B cell (primary cell): ENCODE measurements at regions not wholly inside any gene's neighbourhood (a gene's known extent, or its start where the extent isn't known, plus 50 kb on each side); places are given as distances from the start of the nearest gene placed in this dataset.

Experiments used
- ATAC-seq: fragments of 200-7000 bp; cut with Tn5 transposase; one replicate; pipeline ENCODE4 v1.10.0; 2021; ENCODE audit warnings: low read depth, mild to moderate bottlenecking, moderate number of reproducible peaks, moderate library complexity
- CTCF ChIA-PET: fragments of 350-600 bp; sonication (Branson Sonifier 250); formaldehyde crosslinking; loops from one replicate; lab custom pipeline; 2021; ENCODE audit warnings: antibody characterized with exemption, inconsistent platforms; lab: Charles Lee
- POLR2A ChIA-PET: fragments of 350-600 bp; sonication (Branson Sonifier 250); formaldehyde crosslinking; loops from one replicate; lab custom pipeline; 2021; ENCODE audit warnings: antibody characterized with exemption; lab: Charles Lee
- DNase-seq: peaks from one replicate; pipeline ENCODE4 v3.0.0; 2013
- H2AFZ ChIP-seq: 2 replicates; pipeline ENCODE4 v1.6.1; 2012; ENCODE audit warnings: mild to moderate bottlenecking, low read depth, low read length; ENCODE audit not compliant: insufficient read depth, poor library complexity, severe bottlenecking
- H3K27ac ChIP-seq, 2 donors: 1 replicate in 1 of 2; 2 replicates in 1 of 2; pipeline ENCODE4 v1.5.1; 2012 to 2013; ENCODE audit warnings: low read length in 2 of 2, mild to moderate bottlenecking in 2 of 2, moderate library complexity in 1 of 2
- H3K27me3 ChIP-seq, 4 experiments: fragments of 200-600 bp in 1 of 4; sonication (generic) in 1 of 4; replicated peaks in 1 of 4; 1 replicate in 2 of 4; 2 replicates in 2 of 4; pipeline versions ENCODE4 v1.6.1 to v1.7.0; 2013 to 2016; ENCODE audit warnings: low read length in 3 of 4, mild to moderate bottlenecking in 2 of 4, mixed read lengths in 1 of 4, moderate library complexity in 1 of 4; ENCODE audit not compliant: insufficient read depth in 4 of 4, control insufficient read depth in 3 of 4; ENCODE audit errors: control extremely low read depth in 1 of 4
- H3K36me3 ChIP-seq, 2 experiments: replicated peaks in 1 of 2; 1 replicate in 1 of 2; 2 replicates in 1 of 2; pipeline versions ENCODE4 v1.6.1 to v1.7.1; 2013; ENCODE audit warnings: low read length in 1 of 2; ENCODE audit not compliant: insufficient read depth in 2 of 2, control insufficient read depth in 1 of 2; ENCODE audit errors: control extremely low read depth in 1 of 2, extremely low read depth in 1 of 2
- H3K4me1 ChIP-seq, 2 donors: fragments of 200-600 bp in 1 of 2; sonication (generic) in 1 of 2; 1 replicate in 1 of 2; 2 replicates in 1 of 2; pipeline versions ENCODE4 v1.5.1 to v1.6.1; 2013 to 2017; ENCODE audit warnings: low read length in 2 of 2; ENCODE audit not compliant: control insufficient read depth in 2 of 2, insufficient read depth in 2 of 2
- H3K4me2 ChIP-seq: replicated peaks from 2 replicates; pipeline ENCODE3; 2012; ENCODE audit warnings: mild to moderate bottlenecking, low read depth, low read length; ENCODE audit not compliant: poor library complexity, severe bottlenecking
- H3K4me3 ChIP-seq, 5 experiments: fragments of 200-600 bp in 1 of 5; sonication (generic) in 1 of 5; 1 replicate in 3 of 5; 2 replicates in 2 of 5; pipeline versions ENCODE4 v1.5.1 to v1.7.0; 2011 to 2016; ENCODE audit warnings: low read length in 4 of 5, mild to moderate bottlenecking in 4 of 5, low read depth in 2 of 5, control low read depth in 1 of 5, moderate library complexity in 1 of 5; ENCODE audit not compliant: insufficient read depth in 1 of 5; ENCODE audit errors: control extremely low read depth in 1 of 5, extremely low read depth in 1 of 5
- H3K79me2 ChIP-seq: fragments of 200-600 bp; sonication (generic); one replicate; pipeline ENCODE4 v1.6.0; 2016; ENCODE audit warnings: low read length; ENCODE audit not compliant: control insufficient read depth, insufficient read depth
- H3K9ac ChIP-seq: fragments of 200-600 bp; sonication (generic); 2 replicates; pipeline ENCODE4 v1.6.1; 2017; ENCODE audit warnings: mild to moderate bottlenecking, low read length, moderate library complexity
- H3K9me3 ChIP-seq, 3 donors: one replicate each; pipeline versions ENCODE4 v1.6.1 to v1.7.1; 2013; ENCODE audit warnings: low read length in 2 of 3; ENCODE audit not compliant: control insufficient read depth in 2 of 3, insufficient read depth in 1 of 3; ENCODE audit errors: control extremely low read depth in 1 of 3
- H4K20me1 ChIP-seq: 2 replicates; pipeline ENCODE4 v1.6.0; 2012; ENCODE audit warnings: mild to moderate bottlenecking, low read length; ENCODE audit not compliant: insufficient read depth, control insufficient read depth, poor library complexity, severe bottlenecking
- H3K27ac Mint-ChIP-seq: one replicate; pipeline ENCODE4 v1.8.0; 2021; ENCODE audit warnings: mixed read lengths
- H3K27me3 Mint-ChIP-seq: one replicate; pipeline ENCODE4 v1.8.0; 2021; ENCODE audit warnings: mixed read lengths
- H3K4me1 Mint-ChIP-seq: one replicate; pipeline ENCODE4 v1.8.0; 2021; ENCODE audit warnings: mixed read lengths
- H3K4me3 Mint-ChIP-seq: one replicate; pipeline ENCODE4 v1.8.0; 2021; ENCODE audit warnings: mixed read lengths
- H3K9me3 Mint-ChIP-seq: one replicate; pipeline ENCODE4 v1.8.0; 2022; ENCODE audit warnings: mixed read lengths; ENCODE audit not compliant: insufficient read depth
- EZH2 ChIP-seq: IDR thresholded peaks from 2 replicates; pipeline ENCODE4 v1.6.1; 2012; ENCODE audit warnings: borderline replicate concordance, low read depth, mild to moderate bottlenecking, moderate library complexity, low read length; ENCODE audit not compliant: insufficient read depth, poor library complexity, severe bottlenecking
- WGBS: methylation state at CpG from one replicate; pipeline ENCODE4 v1.1.5; 2013; ENCODE audit warnings: missing lambda C conversion rate; ENCODE audit not compliant: insufficient coverage; 5-methylcytosine and 5-hydroxymethylcytosine counted together
- intact Hi-C: fragments of 100-400 bp; cut with micrococcal nuclease; formaldehyde crosslinking; loops from one replicate; pipeline ENCODE4 v1.10.0; 2022
- TF ChIP-seq, protein P1 (sequence below): fragments of 200-600 bp; IDR thresholded peaks from one replicate; pipeline ENCODE4 v1.8.0; 2022; ENCODE audit warnings: antibody characterized with exemption, mild to moderate bottlenecking

DNA sequence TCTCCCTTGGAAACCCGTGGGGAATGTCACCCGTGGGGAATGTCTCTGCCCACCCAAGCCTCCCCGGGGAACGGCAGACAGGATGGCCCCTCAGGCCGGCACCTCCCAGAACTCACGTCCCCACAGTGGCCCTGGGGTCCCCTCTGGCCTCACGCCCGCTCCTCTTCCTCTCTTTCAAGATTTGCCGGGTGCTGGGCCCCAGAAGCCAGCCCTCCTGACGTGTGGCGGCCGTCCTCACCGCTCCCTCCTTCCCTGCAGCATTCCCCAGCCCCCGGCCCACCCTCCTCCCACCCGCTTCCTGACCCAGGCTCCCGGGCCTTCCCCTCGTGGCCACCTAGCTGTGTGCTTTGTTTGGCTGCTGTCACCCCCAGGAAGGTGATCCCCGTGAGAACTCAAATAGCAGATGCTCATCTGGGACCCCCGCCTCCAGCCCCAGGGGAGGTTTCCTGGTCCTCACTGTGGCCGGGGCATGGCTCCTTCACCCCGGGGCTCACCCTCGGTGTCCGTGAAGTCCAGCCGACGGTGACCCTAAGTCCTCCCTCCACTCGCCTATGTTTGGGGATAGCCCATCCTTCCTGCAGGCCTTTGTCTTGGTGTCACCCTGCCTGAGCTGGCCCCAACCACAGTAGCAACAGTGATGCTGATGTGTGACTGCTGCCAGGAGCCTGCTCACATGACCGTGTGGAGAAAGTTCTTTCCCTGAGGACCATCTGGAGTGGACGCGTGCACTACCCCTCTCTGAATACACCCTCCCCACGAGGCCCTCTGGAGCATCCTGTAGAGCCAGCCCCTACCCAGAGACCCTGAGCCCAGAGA is 163.3 kb upstream of the IER5L start:
- no peak for TF ChIP-seq EZH2
- TF ChIP-seq, protein P1, sequence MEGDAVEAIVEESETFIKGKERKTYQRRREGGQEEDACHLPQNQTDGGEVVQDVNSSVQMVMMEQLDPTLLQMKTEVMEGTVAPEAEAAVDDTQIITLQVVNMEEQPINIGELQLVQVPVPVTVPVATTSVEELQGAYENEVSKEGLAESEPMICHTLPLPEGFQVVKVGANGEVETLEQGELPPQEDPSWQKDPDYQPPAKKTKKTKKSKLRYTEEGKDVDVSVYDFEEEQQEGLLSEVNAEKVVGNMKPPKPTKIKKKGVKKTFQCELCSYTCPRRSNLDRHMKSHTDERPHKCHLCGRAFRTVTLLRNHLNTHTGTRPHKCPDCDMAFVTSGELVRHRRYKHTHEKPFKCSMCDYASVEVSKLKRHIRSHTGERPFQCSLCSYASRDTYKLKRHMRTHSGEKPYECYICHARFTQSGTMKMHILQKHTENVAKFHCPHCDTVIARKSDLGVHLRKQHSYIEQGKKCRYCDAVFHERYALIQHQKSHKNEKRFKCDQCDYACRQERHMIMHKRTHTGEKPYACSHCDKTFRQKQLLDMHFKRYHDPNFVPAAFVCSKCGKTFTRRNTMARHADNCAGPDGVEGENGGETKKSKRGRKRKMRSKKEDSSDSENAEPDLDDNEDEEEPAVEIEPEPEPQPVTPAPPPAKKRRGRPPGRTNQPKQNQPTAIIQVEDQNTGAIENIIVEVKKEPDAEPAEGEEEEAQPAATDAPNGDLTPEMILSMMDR, result no peak
- H2AFZ ChIP-seq, result no peak overlapping the region
- no peak overlapping the region for H3K27ac Mint-ChIP-seq
- no peak for DNase-seq
- H3K4me1 Mint-ChIP-seq, result peaks cover 8% of the 10 kb centered on the region
- no peak overlapping the region for H3K4me3 ChIP-seq
- WGBS, result 82% methylated on average over 25 of the region's 30 CpGs
- H3K9ac ChIP-seq, result no peak overlapping the region
- ATAC-seq, result no peak
- no peaks in the 10 kb centered on the region for H3K36me3 ChIP-seq
- no peaks in the 10 kb centered on the region for H3K79me2 ChIP-seq
- H4K20me1 ChIP-seq, result no peaks in the 10 kb centered on the region
- H3K4me1 ChIP-seq, result peaks cover 8 to 9% of the 10 kb centered on the region in 2 donors
- ChIA-PET CTCF (no interaction called here), POLR2A (no interaction called here)
- peaks cover 0 to 15% (median 0%) of the 10 kb centered on the region in 3 donors for H3K9me3 ChIP-seq
- H3K27me3 ChIP-seq, result peaks cover 0 to 17% (median 5%) of the 10 kb centered on the region in 4 experiments
- no peak overlapping the region for H3K27ac ChIP-seq
- no peak overlapping the region for H3K4me3 Mint-ChIP-seq
- H3K27me3 Mint-ChIP-seq, result peaks cover 10% of the 10 kb centered on the region
- no peak overlapping the region for H3K4me2 ChIP-seq
- H3K9me3 Mint-ChIP-seq, result no peaks in the 10 kb centered on the region
- intact Hi-C loops, result no loop called here

DNA sequence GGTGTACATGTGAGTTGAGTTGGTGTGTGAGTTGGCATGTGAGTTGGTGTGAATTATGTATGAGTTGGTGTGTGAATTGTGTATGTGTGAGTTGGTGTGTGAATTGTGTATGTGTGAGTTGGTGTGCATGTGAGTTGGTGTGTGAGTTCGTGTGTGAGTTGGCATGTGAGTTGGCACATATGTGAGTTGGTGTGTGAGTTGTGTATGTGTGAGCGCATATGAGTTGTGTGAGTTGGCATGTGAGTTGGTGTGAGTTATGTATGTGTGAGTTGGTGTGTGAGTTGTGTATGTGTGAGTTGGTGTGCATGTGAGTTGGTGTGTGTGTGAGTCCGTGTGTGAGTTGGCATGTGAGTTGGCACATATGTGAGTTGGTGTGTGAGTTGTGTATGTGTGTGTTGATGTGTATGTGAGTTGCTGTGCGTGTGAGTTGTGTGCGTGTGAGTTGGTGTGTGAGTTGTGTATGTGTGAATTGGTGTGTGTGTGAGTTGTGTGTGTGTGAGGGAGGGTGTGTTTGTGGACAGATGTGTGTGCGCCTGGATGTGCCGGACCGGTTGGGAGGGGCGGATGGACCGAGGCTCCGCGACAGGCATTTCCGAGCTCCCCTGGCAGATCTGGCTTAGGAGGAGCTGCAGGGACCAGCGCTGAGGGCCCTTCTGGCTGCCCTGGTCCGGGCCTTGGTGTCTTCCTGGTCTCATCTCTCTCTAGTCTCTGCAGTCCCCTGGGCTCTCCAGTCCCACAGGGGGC is 162.5 kb upstream of the IER5L start:
- WGBS, result 94% methylated on average over 15 of the region's 15 CpGs
- H3K79me2 ChIP-seq, result no peaks in the 10 kb centered on the region
- Mint-ChIP-seq H3K9me3 (no peaks in the 10 kb centered on the region), H3K4me1 (peaks cover 13% of the 10 kb centered on the region), H3K27ac (no peak overlapping the region), H3K4me3 (no peak overlapping the region), H3K27me3 (peaks cover 16% of the 10 kb centered on the region)
- ChIA-PET CTCF (no interaction called here), POLR2A (no interaction called here)
- no peak overlapping the region for H3K4me3 ChIP-seq
- H3K4me1 ChIP-seq, result peaks cover 16% of the 10 kb centered on the region in 2 donors
- H3K4me2 ChIP-seq, result no peak overlapping the region
- no peak for ATAC-seq
- no peak for TF ChIP-seq EZH2
- TF ChIP-seq, protein P1, result no peak
- H3K9me3 ChIP-seq, result peaks cover 0 to 19% (median 0%) of the 10 kb centered on the region in 3 donors
- H3K36me3 ChIP-seq, result no peaks in the 10 kb centered on the region
- intact Hi-C loops, result no loop called here
- peaks cover 0 to 25% (median 8%) of the 10 kb centered on the region in 4 experiments for H3K27me3 ChIP-seq
- DNase-seq, result no peak
- no peak overlapping the region for H2AFZ ChIP-seq
- no peak overlapping the region for H3K27ac ChIP-seq
- H3K9ac ChIP-seq, result no peak overlapping the region
- H4K20me1 ChIP-seq, result no peaks in the 10 kb centered on the region
